GM21619 (cell line): ENCODE measurements at regions not wholly inside any gene's neighbourhood (a gene's known extent, or its start where the extent isn't known, plus 50 kb on each side); places are given as distances from the start of the nearest gene placed in this dataset.

Source experiments
- ATAC-seq: cut with Tn5 transposase; IDR thresholded peaks from one replicate; pipeline ENCODE4 v1.9.1; 2021; ENCODE audit not compliant: unreplicated experiment

DNA sequence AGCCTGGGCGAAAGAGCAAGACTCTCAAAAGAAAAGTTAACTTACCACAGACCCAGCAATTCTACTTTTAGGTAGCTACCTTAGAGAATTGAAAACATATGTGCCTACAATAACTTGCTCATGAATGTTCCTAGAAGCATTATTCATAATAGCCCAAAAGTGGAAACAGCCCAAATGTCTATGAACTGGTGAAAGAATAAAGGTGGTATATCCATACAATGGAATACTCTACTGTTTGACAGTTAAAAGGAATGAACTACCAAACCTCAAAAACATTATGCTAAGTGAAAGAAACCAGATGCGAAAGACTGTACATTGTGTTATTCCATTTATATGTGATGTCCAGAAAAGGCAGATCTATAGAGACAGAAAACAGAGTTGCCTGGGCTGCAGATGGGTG, 131.4 kb downstream of the UCHL1 start:
- no peak for ATAC-seq

DNA sequence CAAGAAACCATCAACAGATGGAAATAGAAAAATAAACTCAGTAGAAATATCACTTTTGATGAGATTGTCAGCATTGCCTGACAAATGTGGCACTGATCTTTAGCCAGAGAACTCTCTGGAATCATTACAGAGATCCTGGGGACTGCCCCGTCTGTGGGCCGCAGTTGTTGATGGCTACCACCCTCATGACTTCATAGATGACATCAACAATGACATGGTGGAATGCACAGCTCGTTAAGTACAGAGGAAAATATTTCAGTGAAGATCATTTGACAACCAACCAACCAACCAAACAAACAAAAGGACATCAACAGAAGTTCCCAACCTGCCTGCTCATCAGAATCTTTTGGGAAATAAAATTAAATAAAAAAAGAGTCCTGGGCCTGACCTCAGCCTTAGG, 132.6 kb downstream of the UCHL1 start:
- ATAC-seq, result no peak

DNA sequence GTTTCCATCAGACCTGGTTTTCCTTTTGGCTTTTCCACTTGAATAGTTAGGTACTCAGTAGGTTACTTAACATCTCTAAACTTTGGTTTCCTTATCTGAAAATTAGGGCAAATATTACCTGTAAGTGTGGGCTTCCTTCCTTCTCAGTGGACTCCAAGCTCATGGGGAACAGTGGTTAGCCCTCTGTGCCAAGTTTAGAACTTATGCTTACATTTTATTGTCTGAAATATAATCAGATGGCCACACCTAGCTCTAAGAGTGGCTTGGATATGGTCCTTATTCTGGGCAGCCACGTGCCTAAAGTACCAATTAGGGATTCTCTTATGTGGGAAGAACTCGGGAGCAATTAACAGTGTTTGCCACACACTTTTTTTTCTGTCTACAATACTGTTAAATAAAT, 133.9 kb downstream of the UCHL1 start:
- ATAC-seq, result no peak

DNA sequence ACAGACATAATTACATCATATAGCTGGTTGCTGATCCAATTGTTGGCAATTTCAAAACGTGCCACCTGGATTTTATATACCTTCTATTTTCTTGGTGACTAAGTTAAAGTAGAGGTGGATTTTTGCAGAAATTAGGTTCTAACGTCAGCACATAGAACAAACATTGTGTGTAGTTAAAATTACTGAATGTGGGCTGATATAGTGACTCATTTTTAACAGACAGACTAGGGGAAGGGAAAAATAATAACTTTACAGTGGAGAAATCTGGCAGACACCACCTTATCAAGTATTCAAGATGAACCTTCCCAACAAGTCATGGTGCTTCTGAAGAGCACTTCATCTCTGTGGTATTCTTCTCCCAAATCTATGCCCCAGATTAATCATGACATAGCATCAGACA, 134.5 kb downstream of the UCHL1 start:
- no peak for ATAC-seq

DNA sequence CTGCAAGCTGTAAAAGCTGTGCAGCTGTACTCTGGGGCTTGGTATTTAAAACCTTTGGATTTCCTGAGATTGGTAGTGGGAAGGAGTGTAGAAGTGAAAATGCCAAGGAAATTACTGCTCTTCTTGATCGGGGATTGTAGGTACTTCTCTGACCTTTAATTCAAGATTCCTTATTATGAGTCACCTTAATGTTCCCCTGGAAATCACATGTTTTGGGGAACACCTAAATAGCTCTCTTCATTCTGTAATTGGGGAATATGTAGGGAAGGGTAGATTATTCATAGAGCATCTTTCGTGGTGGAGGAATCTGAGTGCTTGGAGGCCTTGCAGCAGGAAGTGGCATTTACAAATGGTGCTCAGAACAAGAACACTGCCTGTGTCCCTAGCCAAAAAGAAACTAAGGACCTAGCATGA, 137.8 kb downstream of the UCHL1 start:
- no peak for ATAC-seq

DNA sequence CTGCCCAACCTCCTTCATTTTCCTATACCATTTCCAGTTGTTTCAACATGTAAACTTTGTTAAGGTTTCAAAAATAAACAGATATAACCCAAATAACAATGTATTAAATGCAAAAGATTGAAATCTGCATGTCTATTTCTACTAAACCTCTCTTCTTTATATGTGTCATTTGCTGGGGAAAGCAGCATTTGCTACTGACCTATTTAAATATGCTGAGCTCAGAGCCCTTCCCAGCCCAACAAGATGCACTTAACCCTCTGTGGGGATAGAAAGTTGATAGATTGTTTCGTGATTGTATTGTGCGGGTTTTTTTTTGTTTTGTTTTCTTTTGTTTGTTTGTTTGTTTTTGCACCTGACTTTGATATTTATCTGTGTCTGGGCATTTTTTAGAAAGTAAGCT, 139.5 kb downstream of the UCHL1 start:
- ATAC-seq, result no peak

DNA sequence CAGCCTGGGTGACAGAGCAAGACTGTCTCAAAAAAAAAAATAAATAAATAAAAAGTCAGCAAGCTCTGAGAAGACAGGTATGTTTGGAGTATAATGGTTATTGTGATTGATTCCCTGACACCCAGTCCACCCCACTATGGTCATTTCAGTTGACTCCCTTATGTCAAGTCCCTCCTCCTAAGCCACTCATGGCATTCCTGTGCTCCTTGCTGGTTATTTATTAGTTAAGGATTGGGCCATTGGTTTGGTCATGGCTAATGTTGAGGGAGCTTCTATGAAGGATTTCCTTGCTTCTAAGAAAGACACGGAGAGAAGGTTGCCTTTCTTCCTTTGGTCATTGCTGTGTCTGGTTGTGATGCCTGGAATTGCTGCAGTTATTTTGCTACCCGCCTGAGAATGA, 140.1 kb downstream of the UCHL1 start:
- ATAC-seq, result no peak

DNA sequence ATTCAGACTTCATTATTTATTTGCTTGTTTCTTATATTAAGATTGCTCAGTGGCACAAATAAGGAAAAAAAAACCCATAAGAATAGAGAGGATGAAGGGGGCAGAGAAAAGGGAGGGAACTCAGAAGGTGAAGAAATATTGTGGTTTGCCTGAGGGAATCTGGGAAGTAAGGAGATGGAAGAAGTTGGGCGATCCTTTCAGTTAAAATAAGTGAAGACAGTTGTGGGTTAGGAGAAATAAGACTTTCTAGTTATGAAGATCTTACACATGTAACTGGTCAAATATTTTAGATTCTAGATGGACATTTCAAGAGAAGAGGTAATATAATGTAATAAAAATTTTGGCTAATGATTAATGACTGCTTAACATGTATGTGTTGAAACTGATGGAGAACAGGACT, 138.7 kb upstream of the LIMCH1 start:
- ATAC-seq, result no peak

DNA sequence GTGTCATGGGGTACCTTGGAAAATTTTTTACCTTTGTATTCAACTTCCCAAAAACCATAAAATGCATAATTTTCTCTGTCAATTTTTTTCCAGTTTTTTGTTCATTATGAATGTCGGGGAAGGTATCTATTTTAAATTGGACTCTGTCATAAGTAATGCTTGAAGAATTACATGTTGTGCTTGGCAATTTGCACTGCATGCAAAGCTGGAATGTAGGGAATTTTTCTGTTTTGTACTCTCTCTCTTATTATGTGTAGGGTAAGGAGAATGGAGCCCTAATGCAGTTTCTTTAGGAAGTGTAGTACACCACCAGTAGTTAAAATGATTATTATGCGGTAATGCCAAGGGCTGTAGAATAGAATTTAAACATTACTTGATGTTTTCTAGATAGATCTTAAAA, 137.7 kb upstream of the LIMCH1 start:
- no peak for ATAC-seq

DNA sequence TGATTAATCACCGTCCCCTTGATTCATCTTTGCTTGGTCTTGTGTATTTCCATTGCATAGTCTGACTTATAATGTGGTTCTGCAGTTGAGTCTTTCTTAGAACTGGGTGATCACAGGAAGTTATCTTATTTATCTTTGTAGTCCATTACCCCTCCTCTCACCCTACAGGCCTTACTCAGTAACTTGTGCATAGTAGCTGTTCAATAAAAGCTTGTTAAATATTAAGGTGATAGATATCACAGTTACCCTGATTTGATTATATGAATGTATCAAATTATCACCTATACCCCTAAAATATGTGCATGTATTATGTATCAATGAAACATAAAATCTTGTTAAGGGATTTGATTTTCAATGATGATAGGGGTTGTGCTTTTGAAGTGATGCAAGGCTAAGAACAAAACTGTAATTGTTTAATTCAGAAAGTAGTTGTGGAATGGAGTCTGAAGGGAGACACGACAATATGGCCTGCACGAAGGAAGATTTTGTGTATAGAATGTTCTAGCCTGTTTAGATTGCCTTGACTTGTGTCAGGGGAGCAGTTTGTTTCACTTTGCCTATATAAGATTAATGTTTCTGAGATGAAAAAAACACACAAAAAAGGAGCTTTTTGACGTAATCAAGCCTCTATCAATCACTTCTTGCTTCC, 132.4 kb upstream of the LIMCH1 start:
- no peak for ATAC-seq

DNA sequence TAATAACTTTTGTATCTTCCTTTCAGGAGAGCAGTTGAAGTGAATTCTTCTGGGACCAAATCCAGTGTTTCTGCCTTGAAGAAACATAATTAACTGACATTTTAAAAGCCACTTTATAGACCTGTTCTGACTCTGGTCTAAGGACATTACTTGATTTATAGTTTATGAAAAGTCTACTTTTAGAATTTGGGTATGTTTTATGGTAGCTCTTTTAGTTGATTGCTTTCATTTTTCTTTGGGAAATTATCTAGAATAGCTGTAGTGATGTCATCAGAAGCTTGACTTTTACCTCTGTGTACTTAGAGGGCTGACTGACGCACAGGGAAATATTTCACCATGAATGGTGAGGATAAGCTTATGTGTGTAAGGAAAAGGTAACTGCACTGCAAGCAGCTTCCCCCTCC, 131.8 kb upstream of the LIMCH1 start:
- no peak for ATAC-seq

DNA sequence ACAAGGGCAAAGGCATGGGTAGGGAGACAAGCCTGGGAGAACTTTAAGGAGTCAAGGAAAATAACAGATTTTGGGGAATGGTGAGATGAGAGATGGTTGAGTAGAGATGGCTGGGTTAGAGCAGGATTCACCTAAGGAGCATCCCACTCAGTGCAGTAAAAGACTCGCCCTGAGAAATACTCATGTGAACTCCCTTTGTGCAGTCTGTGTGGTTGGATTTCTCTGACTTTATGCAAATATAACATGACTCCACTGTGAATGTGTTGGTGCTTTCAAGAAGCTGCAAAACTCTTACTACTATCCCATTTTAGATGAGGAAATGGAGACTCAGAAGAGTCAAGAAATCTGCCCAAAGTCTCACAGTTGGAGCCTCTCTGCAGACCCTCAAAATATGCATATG, 129.8 kb upstream of the LIMCH1 start:
- ATAC-seq, result no peak

DNA sequence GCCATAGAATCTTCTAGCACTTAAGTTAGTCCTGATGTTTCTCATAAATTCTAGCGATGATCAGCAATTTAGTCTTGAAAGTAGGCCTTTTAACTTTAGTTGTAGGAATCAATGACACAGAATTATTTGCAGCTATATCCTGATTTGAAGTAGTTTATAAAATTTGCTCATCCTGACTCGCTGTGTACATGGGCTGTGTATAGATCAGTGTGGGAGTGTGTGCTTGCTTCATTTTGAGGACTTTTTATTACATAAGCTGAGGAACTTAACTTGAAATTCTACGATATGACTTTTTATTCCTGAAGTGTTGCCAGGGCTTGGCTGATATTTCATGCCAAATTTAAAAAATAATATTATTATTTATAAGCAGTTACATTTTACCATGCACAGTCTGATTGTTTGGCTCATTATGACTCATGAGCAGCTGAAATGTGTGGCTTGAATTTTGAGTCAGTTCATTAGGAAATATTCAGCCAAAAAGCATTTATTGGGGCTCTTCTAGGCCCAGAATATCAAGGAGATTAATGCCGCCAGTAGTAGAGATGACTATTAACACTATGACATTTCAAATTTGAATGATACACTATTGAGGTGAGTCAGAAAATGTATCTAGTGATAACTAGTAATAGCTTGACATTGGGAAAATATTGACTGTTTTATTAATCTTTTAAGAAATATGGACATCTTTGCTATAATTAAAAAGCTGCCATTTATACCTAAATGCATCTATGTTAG, 128.9 kb upstream of the LIMCH1 start:
- no peak for ATAC-seq

DNA sequence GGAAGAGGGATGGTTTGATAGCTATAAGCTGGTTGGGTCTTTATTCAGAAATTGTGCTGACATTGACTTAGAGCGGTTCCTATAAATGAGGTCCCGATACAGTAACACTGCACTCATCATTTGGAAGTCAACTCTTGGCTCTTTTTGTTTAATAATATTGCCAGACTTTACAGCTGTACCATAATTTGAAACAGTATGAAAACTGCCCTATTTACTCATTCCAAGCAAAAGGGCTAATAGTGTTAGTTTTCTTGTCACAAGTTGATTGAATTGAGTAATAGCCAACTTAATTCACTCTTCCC, 128.4 kb upstream of the LIMCH1 start:
- no peak for ATAC-seq

DNA sequence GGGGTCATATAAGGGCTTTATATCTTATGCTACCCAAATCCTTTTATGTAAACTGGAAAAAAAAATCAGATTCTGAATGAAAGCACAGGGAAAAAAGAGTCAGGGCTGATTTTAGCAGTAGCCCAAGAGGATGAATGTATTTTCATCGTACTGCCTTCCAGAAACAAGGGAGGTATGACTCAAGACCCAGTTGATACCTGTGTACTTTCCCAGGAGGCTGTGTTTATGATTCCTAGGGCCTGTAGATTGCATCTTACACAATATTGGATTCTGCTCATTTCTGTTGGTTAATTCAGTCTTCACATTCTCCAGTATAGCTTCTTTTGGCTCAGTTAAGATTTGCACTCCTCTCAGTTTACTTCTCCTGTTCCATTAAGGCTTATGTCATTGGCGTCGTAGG, 127.9 kb upstream of the LIMCH1 start:
- ATAC-seq, result no peak

DNA sequence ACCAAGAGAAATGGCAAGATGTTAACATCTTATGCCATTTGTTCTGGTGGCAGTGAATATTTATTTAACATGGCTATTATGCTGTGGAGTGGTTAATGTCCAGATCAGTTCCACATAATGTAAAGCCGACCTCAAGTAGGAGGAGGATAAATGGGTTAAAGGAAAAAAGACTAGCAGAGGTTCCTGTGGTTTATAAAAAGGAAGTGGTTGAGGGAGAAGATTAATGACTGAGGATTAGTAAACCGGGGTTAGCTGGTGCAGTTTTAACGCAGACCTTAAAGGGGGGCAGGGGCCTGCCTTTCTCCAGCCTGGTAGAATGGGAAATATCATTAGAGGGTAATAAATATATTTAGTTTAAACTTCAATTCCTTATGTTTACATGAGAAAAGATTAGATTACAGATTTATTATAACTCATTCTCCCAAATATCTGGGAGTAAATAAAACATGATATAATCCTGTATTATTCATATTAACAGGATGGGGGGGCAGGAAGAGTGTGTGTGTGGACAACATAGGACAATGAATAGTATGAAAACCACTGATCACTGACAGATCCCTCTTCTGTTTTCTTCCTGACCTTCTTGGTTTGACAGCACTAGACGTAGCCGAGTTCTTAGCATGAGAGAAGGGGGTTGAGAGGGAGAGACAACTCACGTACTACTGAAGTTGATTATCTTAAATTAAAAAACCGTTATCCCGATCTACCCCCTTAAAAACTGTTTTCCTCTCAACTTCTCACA, 124.1 kb upstream of the LIMCH1 start:
- ATAC-seq, result no peak

DNA sequence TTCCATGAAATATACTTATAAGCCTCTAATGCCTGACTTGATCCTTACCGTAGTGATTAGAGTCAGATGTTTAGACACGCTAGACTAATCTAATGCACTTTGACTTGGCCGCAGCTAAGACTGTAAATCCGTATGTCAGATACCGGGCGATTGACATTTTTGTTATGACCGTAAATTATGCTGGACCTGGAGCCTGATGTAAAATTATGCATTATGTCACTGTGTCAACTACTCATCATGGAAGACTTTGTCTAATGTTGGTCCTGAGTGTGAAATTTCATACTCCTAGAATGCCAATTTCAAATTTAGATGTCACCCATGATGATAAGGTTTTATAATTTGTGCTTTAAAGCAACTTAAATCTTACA, 123.6 kb upstream of the LIMCH1 start:
- ATAC-seq, result no peak

DNA sequence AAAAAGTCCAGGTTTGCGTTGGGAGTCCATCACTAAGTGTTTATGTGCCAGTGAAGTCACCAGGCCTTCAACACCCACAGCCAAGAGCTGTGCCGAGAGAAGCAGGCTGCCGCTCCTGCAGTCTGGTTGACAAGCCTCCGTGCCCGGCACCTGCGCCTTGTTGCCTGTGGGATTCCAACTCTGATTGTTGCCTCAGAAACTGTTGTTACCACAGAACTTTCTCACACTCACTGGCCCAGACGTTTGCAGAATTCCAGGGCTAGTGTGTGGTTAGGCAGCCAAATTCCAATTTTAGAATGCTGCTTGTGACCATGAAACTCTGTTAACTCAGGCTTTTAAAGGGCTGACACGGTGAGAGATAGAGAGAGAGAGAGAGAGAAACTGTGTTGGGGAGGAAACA, 119.5 kb upstream of the LIMCH1 start:
- ATAC-seq, result no peak

DNA sequence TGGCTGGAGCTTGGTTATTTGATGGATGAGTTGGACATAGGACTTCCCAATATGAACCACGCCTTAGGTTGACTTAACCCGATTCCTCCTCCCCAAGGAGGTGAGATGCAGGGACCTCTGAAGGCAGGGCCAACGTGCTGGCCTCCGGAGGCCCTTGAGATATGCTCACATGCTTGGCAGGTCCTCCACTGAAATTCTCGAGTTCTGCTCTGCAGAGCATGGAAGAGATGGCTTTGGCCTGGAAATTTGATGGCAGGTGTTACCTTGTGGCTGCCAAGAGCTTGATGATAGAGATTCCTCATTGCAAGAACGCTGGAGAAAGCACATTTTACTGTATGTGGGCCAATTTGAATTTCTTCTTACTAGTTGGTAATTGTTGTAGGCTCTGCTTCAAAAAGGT, 117.4 kb upstream of the LIMCH1 start:
- ATAC-seq, result no peak

DNA sequence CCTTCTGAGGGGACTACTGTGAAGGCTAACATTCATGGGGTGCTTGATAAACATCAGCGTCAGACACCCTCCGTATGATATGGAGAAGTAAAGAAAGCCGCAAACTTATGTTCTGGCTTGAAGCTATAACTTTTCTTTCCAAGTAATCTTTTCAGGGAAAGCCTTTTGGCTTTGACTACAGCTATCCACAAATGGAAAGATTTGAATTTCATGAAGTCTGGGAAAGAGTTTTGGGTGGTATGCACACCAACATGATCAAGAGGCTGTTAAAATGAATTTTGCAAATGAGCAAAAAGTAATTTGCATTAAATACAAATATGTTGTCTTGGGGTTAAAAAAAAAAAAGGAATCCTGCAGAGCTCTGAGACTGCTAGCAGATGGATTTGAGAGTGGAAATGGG, 114.8 kb upstream of the LIMCH1 start:
- ATAC-seq, result no peak

DNA sequence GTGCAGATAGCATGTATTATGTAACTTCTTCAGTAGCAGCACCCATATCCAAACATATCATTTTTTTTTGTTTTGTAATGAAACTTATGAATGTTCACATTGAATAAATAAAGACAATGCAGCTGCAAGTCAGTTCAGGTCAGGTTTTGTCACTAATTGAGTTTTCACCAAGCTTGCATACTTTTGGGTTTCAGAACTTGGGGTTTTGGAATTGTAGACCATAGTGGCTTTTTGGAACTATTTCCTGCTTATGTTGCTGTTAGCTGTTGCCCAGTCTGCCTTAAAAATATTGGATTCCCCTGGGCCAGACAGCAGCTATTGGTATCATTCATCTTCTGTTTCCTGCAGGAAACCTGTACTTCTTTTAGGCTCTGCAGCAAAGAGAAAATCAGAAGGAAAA, 113.4 kb upstream of the LIMCH1 start:
- no peak for ATAC-seq

DNA sequence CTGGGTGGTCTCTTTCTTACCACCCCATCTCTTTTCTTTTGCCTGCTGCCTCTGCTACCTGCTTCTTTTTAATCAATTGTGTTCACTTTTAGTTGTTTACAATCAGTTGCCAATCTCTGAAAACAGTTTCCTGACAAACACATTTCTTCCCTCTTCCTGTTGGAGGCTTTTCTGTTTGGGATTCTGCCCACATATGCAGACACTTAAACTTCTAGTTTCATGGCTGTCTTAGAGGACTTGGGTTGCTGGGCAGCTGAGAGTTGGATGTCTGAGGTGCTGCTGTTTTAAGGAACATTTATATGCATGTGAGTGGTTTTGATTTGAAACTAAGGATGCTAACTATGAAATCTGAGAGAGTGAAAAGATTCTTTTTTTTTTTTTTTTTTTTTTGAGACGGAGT, 112.3 kb upstream of the LIMCH1 start:
- no peak for ATAC-seq

DNA sequence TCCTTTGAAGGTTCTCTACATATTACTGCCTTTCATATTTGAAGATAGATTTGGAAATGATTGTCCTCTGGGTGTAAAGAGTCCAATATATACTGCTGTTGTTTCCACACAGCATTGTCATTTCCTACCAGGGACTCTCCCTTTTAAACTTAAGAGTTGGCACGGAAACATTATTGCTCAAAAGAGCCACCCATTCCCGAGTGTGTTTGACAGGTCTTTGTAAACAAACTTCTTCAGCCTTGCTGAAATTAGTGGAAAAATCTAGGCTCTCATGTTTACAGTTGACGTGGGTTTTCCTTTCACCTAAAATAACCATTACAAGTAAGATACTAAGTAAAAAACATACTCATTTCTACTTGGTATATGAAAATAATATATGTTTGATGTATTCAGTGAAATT, 111.4 kb upstream of the LIMCH1 start:
- ATAC-seq, result no peak
